HepG2 (cell line): ENCODE measurements at regions not wholly inside any gene's neighbourhood (a gene's known extent, or its start where the extent isn't known, plus 50 kb on each side); places are given as distances from the start of the nearest gene placed in this dataset.

Experiments
- ATAC-seq: fragments of 200-7000 bp; cut with Tn5 transposase; 3 replicates; pipeline ENCODE4 v1.9.1; 2020; ENCODE audit warnings: mild to moderate bottlenecking, moderate library complexity
- BruUV-seq: library from RNA; stranded (reverse); fragments of 400-500 nt; replicated peaks from 2 replicates; lab custom pipeline; 2021; lab: Mats Ljungman, UMichigan
- CTCF ChIA-PET: fragments of 300-600 bp; formaldehyde crosslinking; extraction: SDS; loops from one replicate; lab custom pipeline; 2021; ENCODE audit warnings: low total read pairs, inconsistent platforms, low intra/inter-chr PET ratio; lab: Yijun Ruan, JAX
- POLR2A ChIA-PET: fragments of 350-600 bp; sonication (Branson Sonifier 250); formaldehyde crosslinking; loops from one replicate; lab custom pipeline; 2020; ENCODE audit warnings: antibody characterized with exemption, inconsistent platforms; lab: Yijun Ruan, JAX
- DNase-seq: peaks from one replicate; pipeline ENCODE4 v3.0.0-alpha.2; 2015; ENCODE audit warnings: low spot score
- FAIRE-seq: peaks from 3 replicates; lab custom pipeline; 2011; peaks lifted over from hg19 to GRCh38; lab: Jason Lieb, UNC
- H2AFZ ChIP-seq: one replicate; pipeline ENCODE4 v1.6.1; 2011; ENCODE audit warnings: low read length, inconsistent platforms
- H3K27ac ChIP-seq: fragments of 300-600 bp; 3 replicates; pipeline ENCODE4 v1.8.0; 2011; ENCODE audit warnings: mixed run types, mild to moderate bottlenecking, mixed read lengths, low read length, inconsistent platforms; ENCODE audit not compliant: insufficient read depth; ENCODE audit errors: extremely low read length
- H3K27me3 ChIP-seq, 2 experiments: fragments of 200-600 bp in 1 of 2; 2 replicates in 1 of 2; 3 replicates in 1 of 2; pipeline versions ENCODE4 v1.6.0 to v1.8.0; 2011; ENCODE audit warnings: low read length in 2 of 2, mild to moderate bottlenecking in 2 of 2, moderate library complexity in 2 of 2, inconsistent platforms in 1 of 2; ENCODE audit not compliant: insufficient read depth in 2 of 2, control insufficient read depth in 1 of 2
- H3K36me3 ChIP-seq, 2 experiments: fragments of 200-600 bp in 1 of 2; replicated peaks in 1 of 2; 2 replicates in 1 of 2; 3 replicates in 1 of 2; pipeline versions ENCODE4 v1.5.1 to v1.8.0; 2011; ENCODE audit warnings: low read length in 2 of 2, inconsistent platforms in 1 of 2; ENCODE audit not compliant: insufficient read depth in 2 of 2, control insufficient read depth in 1 of 2
- H3K4me1 ChIP-seq: 2 replicates; pipeline ENCODE4 v1.5.1; 2012; ENCODE audit warnings: low read length, inconsistent platforms; ENCODE audit not compliant: insufficient read depth
- H3K4me2 ChIP-seq: 2 replicates; pipeline ENCODE4 v1.6.0; 2011; ENCODE audit warnings: low read depth, low read length, inconsistent platforms
- H3K4me3 ChIP-seq, 3 experiments: fragments of 200-600 bp in 1 of 3; sonication (generic), shearing (Covaris generic) in 1 of 3; replicated peaks in 1 of 3; 2 replicates each; pipeline ENCODE4 v1.5.1; 2011 to 2016; ENCODE audit warnings: low read length in 3 of 3, inconsistent platforms in 2 of 3, low read depth in 2 of 3, mild to moderate bottlenecking in 2 of 3, control low read depth in 1 of 3, mixed read lengths in 1 of 3; ENCODE audit not compliant: insufficient read depth in 1 of 3
- H3K79me2 ChIP-seq: one replicate; pipeline ENCODE4 v1.6.1; 2011; ENCODE audit warnings: low read length, inconsistent platforms; ENCODE audit not compliant: insufficient read depth
- H3K9ac ChIP-seq: 2 replicates; pipeline ENCODE4 v1.6.0; 2011; ENCODE audit warnings: mild to moderate bottlenecking, low read depth, low read length, inconsistent platforms; ENCODE audit not compliant: insufficient read depth
- H3K9me3 ChIP-seq: 2 replicates; pipeline ENCODE4 v1.5.1; 2012; ENCODE audit warnings: mild to moderate bottlenecking, low read length
- H4K20me1 ChIP-seq: 2 replicates; pipeline ENCODE4 v1.6.0; 2011; ENCODE audit warnings: inconsistent platforms, mild to moderate bottlenecking, low read length, moderate library complexity; ENCODE audit not compliant: insufficient read depth
- GABPA ChIP-seq, 2 experiments: IDR thresholded peaks; 2 replicates each; pipeline ENCODE4 v1.6.1; 2011 to 2016; ENCODE audit warnings: low read depth in 2 of 2, low read length in 1 of 2, missing biosample characterization in 1 of 2, missing genetic modification characterization in 1 of 2
- KAT8 ChIP-seq: IDR thresholded peaks from 2 replicates; pipeline ENCODE4 v1.6.1; 2016; ENCODE audit warnings: missing genetic modification reagents, missing compliant biosample characterization
- MTA1 ChIP-seq: sonication (generic); formaldehyde crosslinking; IDR thresholded peaks from 2 replicates; pipeline ENCODE4 v1.4.0; 2020; ENCODE audit warnings: missing genetic modification reagents, mild to moderate bottlenecking, borderline replicate concordance
- PLRG1 ChIP-seq: fragments of 450-650 bp; conservative IDR thresholded peaks from 2 replicates; pipeline ENCODE4 v1.6.1; 2016
- SUZ12 ChIP-seq: fragments of 150-350 bp; IDR thresholded peaks from 2 replicates; pipeline ENCODE4 v1.6.1; 2014; ENCODE audit warnings: low read depth, low read length
- ZNF552 ChIP-seq: sonication (generic); formaldehyde crosslinking; IDR thresholded peaks from 2 replicates; pipeline ENCODE4 v1.9.0; 2022; ENCODE audit warnings: missing genetic modification reagents, mild to moderate bottlenecking, borderline replicate concordance
- ZNF605 ChIP-seq: sonication (generic); formaldehyde crosslinking; IDR thresholded peaks from 2 replicates; pipeline ENCODE4 v1.8.0; 2022; ENCODE audit warnings: mild to moderate bottlenecking, missing genetic modification reagents
- ZSCAN20 ChIP-seq: sonication (generic); formaldehyde crosslinking; IDR thresholded peaks from 2 replicates; pipeline ENCODE4 v1.4.0; 2020; ENCODE audit warnings: missing genetic modification reagents, mild to moderate bottlenecking, borderline replicate concordance
- WGBS: methylation state at CpG from one replicate; pipeline ENCODE4 v1.1.6; 2017; ENCODE audit warnings: low lambda C conversion rate; 5-methylcytosine and 5-hydroxymethylcytosine counted together
- in situ Hi-C: cut with HindIII; loops from 2 replicates; pipeline ENCODE4 v1.10.0; 2017; ENCODE audit warnings: low pct_unique_long_range_greater_than_20kb; ENCODE audit not compliant: extremely low pct_ligation_motif_present
- intact Hi-C: fragments of 100-400 bp; cut with micrococcal nuclease; formaldehyde crosslinking; loops from one replicate; pipeline ENCODE4 v1.10.0; 2022; ENCODE audit not compliant: unreplicated experiment
- TF ChIP-seq, protein P1 (sequence below): sonication (generic); formaldehyde crosslinking; IDR thresholded peaks from 2 replicates; pipeline ENCODE4 v1.5.1; 2020; ENCODE audit warnings: missing genetic modification reagents, mild to moderate bottlenecking, borderline replicate concordance
- TF ChIP-seq, protein P2 (sequence below): sonication (generic); formaldehyde crosslinking; IDR thresholded peaks from 2 replicates; pipeline ENCODE4 v1.8.1; 2023; ENCODE audit warnings: mild to moderate bottlenecking, moderate library complexity, missing genetic modification reagents

DNA sequence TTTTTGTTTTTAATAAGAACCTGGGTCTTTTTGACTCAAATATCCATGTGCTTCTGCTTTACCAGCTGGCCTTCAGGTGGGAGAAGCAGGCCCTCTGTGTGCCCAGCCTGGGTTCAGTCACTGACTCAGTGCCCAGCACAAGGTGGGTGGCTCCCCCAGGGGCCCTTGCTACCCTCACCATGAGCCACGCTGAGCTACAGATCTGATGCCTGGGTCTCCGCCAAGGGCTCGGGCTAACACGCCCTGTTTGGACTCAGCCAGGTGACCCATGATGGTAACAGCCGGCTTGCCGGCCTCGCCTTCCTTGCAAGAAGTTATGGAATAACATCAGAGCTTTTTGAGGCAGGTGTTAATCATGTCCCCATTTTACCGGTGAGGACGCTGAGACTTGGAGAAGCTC, 109.5 kb upstream of the NLRP1 start:
- no peaks in the 10 kb centered on the region for H3K36me3 ChIP-seq
- BruUV-seq = no TSS peak
- H3K9ac ChIP-seq = no peak overlapping the region
- ChIA-PET CTCF (no interaction called here), POLR2A (no interaction called here)
- no peak overlapping the region for H3K27ac ChIP-seq
- TF ChIP-seq PLRG1 (no peak), SUZ12 (no peak), ZNF552 (CRISPR knock-in tag) (no peak), MTA1 (CRISPR knock-in tag) (no peak), KAT8 (CRISPR knock-in tag) (no peak), GABPA (IDR thresholded peaks at IDR 0.05; ENCODE audit: low read depth, low read length) (no peak), GABPA (CRISPR knock-in tag; IDR thresholded peaks at IDR 0.05; ENCODE audit: low read depth) (no peak), ZSCAN20 (CRISPR knock-in tag) (no peak), ZNF605 (CRISPR knock-in tag) (no peak)
- TF ChIP-seq, protein P1, sequence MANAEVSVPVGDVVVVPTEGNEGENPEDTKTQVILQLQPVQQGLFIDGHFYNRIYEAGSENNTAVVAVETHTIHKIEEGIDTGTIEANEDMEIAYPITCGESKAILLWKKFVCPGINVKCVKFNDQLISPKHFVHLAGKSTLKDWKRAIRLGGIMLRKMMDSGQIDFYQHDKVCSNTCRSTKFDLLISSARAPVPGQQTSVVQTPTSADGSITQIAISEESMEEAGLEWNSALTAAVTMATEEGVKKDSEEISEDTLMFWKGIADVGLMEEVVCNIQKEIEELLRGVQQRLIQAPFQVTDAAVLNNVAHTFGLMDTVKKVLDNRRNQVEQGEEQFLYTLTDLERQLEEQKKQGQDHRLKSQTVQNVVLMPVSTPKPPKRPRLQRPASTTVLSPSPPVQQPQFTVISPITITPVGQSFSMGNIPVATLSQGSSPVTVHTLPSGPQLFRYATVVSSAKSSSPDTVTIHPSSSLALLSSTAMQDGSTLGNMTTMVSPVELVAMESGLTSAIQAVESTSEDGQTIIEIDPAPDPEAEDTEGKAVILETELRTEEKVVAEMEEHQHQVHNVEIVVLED (CRISPR knock-in tag) = no peak
- TF ChIP-seq, protein P2, sequence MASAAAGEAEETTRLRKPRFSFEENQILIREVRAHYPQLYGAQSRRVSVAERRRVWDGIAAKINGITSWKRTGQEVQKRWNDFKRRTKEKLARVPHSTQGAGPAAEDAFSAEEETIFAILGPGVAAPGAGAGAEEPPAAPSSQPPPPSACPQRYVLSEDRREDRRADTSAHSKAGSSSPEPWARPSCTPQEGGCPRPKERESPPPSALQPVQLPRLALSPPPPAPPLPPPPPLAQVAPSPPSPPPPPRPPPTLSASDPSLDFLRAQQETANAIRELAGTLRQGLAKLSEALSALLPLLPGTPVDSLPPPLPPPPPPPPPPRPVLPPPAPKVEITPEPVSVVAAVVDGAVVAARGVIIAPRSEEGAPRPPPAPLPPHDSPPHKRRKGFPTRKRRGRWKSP (CRISPR knock-in tag) = no peak
- no peaks in the 10 kb centered on the region for H3K9me3 ChIP-seq
- 50% methylated on average over 9 of the region's 9 CpGs for WGBS
- H2AFZ ChIP-seq = no peak overlapping the region
- no peak overlapping the region for H3K4me3 ChIP-seq
- H3K27me3 ChIP-seq = no peaks in the 10 kb centered on the region
- no peaks in the 10 kb centered on the region for H4K20me1 ChIP-seq
- DNase-seq (no peak), FAIRE-seq (no peak), ATAC-seq (no peak)
- no peaks in the 10 kb centered on the region for H3K4me1 ChIP-seq
- H3K4me2 ChIP-seq = no peak overlapping the region
- H3K79me2 ChIP-seq = no peaks in the 10 kb centered on the region
- in situ Hi-C loops (no loop called here), intact Hi-C loops (no loop called here)
